ENCODE measurements at regions not wholly inside any gene's neighbourhood (a gene's known extent, or its start where the extent isn't known, plus 50 kb on each side); places are given as distances from the start of the nearest gene placed in this dataset.

GRCh38 chr12:19030180-19030579 lies 99.4 kb upstream of the PLEKHA5 start:
- no peak for TF ChIP-seq EZH2 (IDR thresholded peaks at IDR 0.05; ENCODE audit: borderline replicate concordance, insufficient read depth, low read depth, low read length, poor library complexity, severe bottlenecking)
- TF ChIP-seq, protein P1, sequence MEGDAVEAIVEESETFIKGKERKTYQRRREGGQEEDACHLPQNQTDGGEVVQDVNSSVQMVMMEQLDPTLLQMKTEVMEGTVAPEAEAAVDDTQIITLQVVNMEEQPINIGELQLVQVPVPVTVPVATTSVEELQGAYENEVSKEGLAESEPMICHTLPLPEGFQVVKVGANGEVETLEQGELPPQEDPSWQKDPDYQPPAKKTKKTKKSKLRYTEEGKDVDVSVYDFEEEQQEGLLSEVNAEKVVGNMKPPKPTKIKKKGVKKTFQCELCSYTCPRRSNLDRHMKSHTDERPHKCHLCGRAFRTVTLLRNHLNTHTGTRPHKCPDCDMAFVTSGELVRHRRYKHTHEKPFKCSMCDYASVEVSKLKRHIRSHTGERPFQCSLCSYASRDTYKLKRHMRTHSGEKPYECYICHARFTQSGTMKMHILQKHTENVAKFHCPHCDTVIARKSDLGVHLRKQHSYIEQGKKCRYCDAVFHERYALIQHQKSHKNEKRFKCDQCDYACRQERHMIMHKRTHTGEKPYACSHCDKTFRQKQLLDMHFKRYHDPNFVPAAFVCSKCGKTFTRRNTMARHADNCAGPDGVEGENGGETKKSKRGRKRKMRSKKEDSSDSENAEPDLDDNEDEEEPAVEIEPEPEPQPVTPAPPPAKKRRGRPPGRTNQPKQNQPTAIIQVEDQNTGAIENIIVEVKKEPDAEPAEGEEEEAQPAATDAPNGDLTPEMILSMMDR (IDR thresholded peaks at IDR 0.05), result no peak

All from B cell (primary cell).